Globus pallidus (tissue), 1 donor: ENCODE measurements at regions not wholly inside any gene's neighbourhood (a gene's known extent, or its start where the extent isn't known, plus 50 kb on each side); places are given as distances from the start of the nearest gene placed in this dataset.

ENCODE experiments used
- DNase-seq: peaks from one replicate; pipeline ENCODE4 v3.0.0-alpha.2; 2015; ENCODE audit warnings: low spot score

GRCh38 chr15:93543093-93543492 lies 454.1 kb upstream of the RGMA start:
- no peak for DNase-seq

DNA sequence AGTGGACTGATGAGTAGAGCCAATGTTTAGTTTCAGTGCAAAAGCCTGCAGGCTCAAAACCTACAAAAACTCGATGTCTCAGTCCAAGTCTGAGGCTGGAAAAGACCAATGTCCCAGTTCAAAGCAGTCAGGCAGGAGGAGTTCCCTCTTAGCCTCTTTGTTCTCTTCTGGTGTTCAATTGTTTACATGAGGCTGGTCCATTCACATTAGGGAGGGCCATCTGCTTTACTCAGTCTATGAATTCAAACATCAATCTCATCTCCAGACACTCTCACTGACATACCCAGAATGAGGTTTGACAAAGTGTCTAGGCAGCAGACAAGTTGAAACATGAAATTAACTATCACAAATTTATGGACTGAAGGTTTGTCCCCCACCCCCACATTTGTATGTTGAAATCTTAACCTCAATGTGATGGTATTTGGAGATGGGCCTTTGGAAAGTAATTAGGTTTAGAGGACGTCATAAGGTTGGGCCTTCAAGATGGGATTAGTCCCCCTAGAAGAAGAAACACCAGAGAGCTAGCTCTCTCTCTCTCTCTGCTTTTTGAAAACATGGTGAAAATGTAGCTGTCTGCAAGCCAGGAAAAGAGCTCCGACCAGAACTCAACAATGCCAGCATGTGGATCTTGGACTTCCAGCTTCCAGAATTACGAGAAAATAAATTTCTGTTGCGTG lies 438.5 kb upstream of the RGMA start:
- no peak for DNase-seq

DNA sequence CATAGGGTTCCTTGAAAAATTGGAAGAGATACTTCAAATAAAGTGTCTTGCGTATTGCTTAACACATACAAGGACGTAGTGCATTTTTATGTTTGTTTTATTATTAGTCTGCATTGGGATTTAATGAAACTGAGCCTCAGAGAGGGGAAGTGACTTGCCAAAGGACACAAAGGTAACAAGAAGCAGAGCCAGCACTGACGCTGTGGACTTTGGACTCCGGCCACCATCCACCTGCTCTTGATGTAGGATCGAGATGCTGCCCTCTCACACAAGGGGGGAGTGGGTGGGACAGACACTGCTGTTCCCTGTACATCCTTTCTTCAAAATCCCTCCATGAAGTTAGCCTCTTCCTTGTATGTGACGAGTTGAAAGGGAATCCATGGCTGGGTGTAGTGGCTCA lies 435.4 kb upstream of the RGMA start:
- no peak for DNase-seq

- no peak for DNase-seq
Observed at GRCh38 chr15:93523481-93523880, 434.5 kb upstream of the RGMA start.

GRCh38 chr15:93520206-93520605 lies 431.2 kb upstream of the RGMA start:
- DNase-seq = no peak

DNA sequence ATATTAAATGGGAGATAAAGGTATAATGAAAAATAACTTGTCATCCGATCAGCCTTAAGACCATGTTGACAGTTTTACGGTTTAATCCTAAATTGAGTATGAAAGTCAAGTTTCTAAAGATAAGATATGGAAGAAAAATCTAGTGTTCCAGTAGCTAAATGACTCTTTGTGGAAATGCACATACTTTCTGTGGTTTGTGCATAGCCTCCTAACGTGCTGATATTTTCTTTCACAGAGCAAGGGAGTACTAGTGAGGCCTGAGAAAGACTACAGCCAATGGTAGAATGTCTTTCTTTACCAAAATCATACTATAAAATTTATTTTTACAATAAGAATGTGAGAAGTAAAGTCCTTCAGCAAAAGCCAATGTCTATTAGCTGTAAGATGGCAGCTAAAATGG lies 430.6 kb upstream of the RGMA start:
- DNase-seq = no peak

GRCh38 chr15:93517176-93517575 lies 428.2 kb upstream of the RGMA start:
- no peak for DNase-seq

GRCh38 chr15:93515256-93516051 lies 426.4 kb upstream of the RGMA start:
- no peak for DNase-seq

DNA sequence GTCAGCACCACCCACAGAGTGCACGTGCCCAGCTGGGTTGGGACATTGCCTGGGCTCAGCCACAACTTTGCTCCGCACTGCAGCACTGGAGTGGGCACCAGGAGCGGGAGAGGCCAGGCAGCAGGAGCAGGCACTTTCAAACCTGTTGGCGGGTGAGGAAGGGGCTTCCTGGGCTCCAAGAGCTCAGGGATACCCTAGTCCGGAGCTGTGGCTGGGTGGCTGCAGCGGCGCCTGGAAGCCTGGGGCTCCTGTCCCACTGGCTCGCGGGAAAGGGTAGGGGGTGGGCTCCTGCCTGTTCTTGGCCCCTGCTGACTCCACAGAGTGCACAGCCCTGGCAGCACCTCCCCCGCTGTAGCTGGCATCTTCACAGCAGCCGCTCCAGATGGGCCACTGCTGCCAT lies 417.6 kb upstream of the RGMA start:
- no peak for DNase-seq

GRCh38 chr15:93505506-93505905 lies 416.5 kb upstream of the RGMA start:
- DNase-seq = no peak

GRCh38 chr15:93501946-93502345 lies 412.9 kb upstream of the RGMA start:
- DNase-seq = no peak

GRCh38 chr15:93500155-93500554 lies 411.1 kb upstream of the RGMA start:
- no peak for DNase-seq

GRCh38 chr15:93497291-93497690 lies 408.3 kb upstream of the RGMA start:
- no peak for DNase-seq

- DNase-seq = no peak
Observed at GRCh38 chr15:93496888-93497287, 407.9 kb upstream of the RGMA start.

DNA sequence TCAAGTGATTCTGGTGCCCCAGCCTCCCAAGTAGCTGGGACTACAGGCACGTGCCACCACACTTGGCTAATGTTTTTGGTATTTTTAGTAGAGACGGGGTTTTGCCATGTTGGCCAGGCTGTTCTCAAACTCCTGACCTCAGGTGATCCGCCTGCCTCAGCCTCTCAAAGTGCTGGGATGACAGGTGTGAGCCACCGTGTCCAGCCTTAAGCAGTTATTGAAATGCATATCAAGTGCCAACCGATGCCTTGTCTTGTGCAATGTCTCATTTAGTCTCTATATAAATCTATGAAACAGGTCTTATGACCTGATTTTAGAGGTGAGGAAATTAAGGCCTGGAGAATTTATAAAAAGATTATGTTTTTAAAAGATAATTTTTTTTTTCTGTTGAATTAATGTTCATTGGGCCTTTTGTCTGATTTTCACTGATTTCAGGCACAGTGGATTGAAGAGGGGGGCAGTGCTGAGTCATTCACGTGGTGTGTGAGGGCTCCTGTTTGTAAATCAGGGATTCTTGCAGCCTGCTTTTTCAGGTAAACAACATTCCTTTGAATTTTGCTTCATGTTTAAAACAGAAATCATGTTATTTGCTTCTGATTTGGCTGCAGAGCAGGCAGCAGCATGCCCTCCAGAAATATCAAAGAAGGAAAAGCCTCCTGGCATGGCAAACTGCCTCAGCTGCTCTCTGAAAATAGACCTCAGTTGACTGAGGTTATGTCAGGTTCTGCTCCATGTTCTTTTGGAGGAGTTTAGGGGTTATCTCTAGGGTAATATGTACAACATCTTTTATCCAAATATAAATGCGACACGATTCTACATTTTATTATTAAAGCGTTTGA lies 407.0 kb upstream of the RGMA start:
- no peak for DNase-seq

- DNase-seq = peak; percentile 13
Observed at GRCh38 chr15:93493172-93493571, 404.2 kb upstream of the RGMA start.

DNA sequence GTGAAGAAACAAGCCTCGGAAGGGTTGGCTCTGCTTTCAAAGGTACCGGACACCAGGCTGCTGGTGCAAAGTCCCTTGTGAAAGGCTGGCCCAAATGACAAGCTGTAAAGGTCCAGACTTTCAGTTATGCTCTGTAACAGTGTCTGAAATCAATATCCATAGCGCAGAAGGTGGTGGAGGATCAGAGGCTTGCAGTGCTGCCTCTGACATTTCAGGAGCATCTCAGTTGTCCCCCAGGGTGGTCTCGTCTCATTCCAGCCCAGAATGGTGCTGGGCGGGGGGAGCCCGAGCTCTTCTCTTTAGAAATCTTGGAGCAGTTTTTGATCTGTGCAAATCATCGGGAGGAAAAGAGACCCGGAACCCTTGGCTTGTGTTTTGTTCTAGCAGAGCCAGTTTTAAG lies 402.3 kb upstream of the RGMA start:
- DNase-seq = no peak

DNA sequence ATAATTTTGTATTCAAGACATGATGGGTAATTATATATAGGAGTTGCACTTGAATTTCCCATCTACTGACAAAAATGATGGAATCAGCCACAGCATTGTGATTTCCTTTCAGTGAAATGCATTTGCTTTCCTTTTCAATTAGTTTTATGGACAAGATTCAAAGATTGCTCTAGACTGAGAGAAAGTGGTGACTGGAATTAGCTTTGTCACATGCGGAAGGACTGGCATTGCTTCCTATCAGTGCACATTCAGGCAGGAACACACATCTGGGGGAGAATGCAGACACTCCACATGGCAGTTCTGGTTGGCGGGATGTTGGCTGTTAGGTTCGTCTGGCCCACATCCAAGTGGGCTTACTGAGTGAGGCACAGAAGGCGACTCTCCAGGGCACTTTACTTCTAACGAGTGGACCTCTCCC lies 399.3 kb upstream of the RGMA start:
- DNase-seq = no peak

DNA sequence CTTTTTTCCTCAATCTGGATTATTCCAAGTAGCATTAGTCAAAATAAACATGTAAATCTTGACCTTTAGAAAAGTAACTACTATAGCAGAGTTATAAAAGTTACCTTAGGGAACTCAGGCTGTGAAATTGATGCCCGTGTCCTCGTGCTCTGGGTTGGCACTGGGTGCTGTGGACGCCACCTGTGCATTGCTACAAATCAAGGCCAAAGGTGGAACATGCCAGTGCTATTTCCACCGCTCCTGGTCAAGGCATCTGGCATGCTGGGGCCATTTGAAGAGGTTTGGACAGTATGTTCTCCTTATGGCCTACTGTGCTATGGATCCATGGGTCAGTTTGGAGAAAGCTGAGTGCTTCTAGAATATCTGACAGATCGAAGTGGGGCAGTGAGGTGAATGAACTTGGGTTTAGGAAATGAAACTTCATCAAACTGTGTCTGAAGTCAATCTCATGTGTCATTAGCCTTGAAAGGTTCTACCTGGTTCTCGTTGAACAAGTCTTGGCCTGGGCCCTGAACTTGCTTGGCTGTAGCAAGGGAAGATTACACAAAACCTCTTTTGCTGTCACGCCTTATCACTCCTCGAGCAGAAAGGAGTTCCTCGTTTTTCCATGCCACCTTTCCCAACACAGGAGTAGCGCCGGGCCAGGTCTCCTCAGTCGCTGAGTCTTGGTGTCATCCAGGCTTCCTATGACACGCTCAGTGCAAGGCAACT lies 397.6 kb upstream of the RGMA start:
- DNase-seq = no peak

DNA sequence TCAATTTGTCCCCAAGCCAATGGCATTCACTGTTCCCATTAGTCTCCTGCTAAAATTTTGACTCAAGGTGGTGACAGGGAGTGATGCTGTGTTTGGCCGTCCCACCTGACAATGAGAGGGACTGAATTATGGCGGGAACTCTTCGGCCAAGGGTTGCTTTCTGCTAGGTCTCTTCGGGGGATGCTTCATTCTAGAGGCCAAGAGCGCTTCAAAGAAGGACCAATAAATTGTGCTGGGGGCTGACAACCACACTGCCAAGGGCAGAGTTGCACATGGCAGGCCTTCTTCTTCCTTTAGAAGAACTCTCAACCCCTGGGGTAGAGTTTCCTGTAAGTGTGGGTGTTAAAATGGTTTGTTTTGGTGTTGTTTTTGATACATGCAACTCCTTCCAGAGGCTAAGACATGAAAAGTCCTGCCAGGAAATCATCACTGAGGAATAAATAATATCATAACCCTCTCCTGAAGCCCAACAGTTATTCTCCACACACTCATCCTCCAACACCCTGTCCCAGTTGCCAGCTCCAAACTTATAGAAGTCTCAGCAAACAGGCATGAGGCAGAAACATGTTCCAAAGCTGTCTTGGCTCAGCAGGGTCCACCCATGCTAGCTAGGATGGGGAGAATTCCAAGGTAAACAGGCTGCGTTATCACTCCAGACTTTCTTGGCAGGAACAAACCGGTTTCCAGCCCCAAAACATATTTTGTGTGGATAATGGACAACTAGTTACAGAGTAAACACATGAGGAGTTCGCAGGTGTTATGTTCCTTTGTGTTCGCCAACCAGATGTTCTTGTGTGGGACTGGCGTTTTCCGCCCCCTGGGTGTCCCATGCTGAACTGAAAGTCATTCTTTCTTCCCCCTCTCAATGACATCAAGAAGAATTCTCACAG lies 396.7 kb upstream of the RGMA start:
- no peak for DNase-seq

GRCh38 chr15:93483923-93484322 lies 394.9 kb upstream of the RGMA start:
- no peak for DNase-seq
